ENCODE measurements at regions not wholly inside any gene's neighbourhood (a gene's known extent, or its start where the extent isn't known, plus 50 kb on each side); places are given as distances from the start of the nearest gene placed in this dataset.

DNA sequence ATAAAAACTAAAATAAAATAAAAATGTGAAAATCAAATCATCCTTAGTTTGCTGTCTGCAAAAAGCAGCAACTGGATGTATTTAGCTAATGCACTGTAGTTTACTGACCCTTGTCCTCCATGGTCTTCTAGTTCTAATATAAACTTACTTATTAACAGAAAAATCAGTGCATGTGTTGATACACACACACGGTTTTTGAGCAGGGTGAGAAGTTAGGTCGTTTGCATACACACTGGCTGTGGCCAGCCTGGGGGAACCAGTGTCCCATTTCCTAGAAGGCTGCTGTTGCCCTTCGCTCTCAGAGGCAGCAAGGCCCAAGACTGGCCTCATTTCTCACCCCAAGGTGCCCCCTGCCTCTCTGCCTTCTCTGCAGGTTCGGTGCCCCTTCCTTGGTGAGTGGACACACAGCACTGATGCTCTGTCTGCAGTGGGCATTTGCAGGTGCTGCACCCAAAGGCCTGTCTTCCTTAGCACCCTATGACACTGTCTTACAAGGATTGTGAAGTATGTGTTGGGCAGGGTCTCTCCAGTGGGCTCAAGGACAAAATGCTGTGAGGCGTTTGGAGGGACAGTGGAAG lies 168.5 kb downstream of the SCP2D1 start:
- ChIA-PET POLR2A (no interaction called here), CTCF (no interaction called here)
- WGBS (ENCODE audit: low lambda C conversion rate): 13% methylated on average over 5 of the region's 5 CpGs
- DNase-seq: no peak
- H3K27me3 ChIP-seq (ENCODE audit: insufficient read depth): no peaks in the 10 kb centered on the region
- H2AFZ ChIP-seq (ENCODE audit: low read depth): no peak overlapping the region
- no peaks in the 10 kb centered on the region for H3K79me2 ChIP-seq (ENCODE audit: insufficient read depth)
- H3K9me3 ChIP-seq: no peaks in the 10 kb centered on the region
- H3K4me3 ChIP-seq (ENCODE audit: low read depth in 2 of 2, low read length in 1 of 2): no peak overlapping the region
- H3K9me2 ChIP-seq: no peaks in the 10 kb centered on the region
- peaks cover 0 to 2% of the 10 kb centered on the region in 2 experiments; a peak in 1 of 4 replicates for H3K4me1 ChIP-seq (ENCODE audit: control insufficient read depth in 1 of 2, insufficient read depth in 2 of 2, low read depth in 1 of 2, low read length in 1 of 2)
- no peak overlapping the region for H3K27ac ChIP-seq (ENCODE audit: low read depth in 2 of 2, low read length in 1 of 2)
- no peak overlapping the region for H3K9ac ChIP-seq
- H3K4me2 ChIP-seq: no peak overlapping the region
- no peaks in the 10 kb centered on the region for H3K36me3 ChIP-seq (replicated peaks in 1 of 2; ENCODE audit: control insufficient read depth in 1 of 2, insufficient read depth in 2 of 2, low read length in 1 of 2)
- H3F3A ChIP-seq (replicated peaks; ENCODE audit: insufficient read depth): no peaks in the 10 kb centered on the region
- no peaks in the 10 kb centered on the region for H4K20me1 ChIP-seq (ENCODE audit: insufficient read depth)
- TF ChIP-seq RCOR1 (IDR thresholded peaks at IDR 0.05; ENCODE audit: low read length) (no peak), MEF2A (IDR thresholded peaks at IDR 0.05; ENCODE audit: borderline replicate concordance, low read depth) (no peak), CTCF (IDR thresholded peaks at IDR 0.05) (no peak), SIN3A (IDR thresholded peaks at IDR 0.05; ENCODE audit: borderline replicate concordance, low read depth, low read length) (no peak), CHD2 (IDR thresholded peaks at IDR 0.05; ENCODE audit: low read length, partially characterized antibody) (no peak), GATA2 (CRISPR knock-in tag; IDR thresholded peaks at IDR 0.05) (no peak), MXI1 (IDR thresholded peaks at IDR 0.05; ENCODE audit: low read depth, low read length) (no peak), RAD21 (IDR thresholded peaks at IDR 0.05; ENCODE audit: low read length) (no peak), TEAD4 (IDR thresholded peaks at IDR 0.05; ENCODE audit: borderline replicate concordance, insufficient read depth) (no peak), NFIC (IDR thresholded peaks at IDR 0.05; ENCODE audit: borderline replicate concordance) (no peak), USF2 (IDR thresholded peaks at IDR 0.05; ENCODE audit: borderline replicate concordance, low read depth, low read length) (no peak), EP300 (IDR thresholded peaks at IDR 0.05; ENCODE audit: borderline replicate concordance in 1 of 2, low read depth in 1 of 2, low read length in 1 of 2) (no peak), EZH2phosphoT487 (IDR thresholded peaks at IDR 0.05; ENCODE audit: borderline replicate concordance, low read depth) (no peak), NRF1 (IDR thresholded peaks at IDR 0.05; ENCODE audit: low read depth, low read length) (no peak), TCF12 (IDR thresholded peaks at IDR 0.05) (no peak)
- TF ChIP-seq, protein P1, sequence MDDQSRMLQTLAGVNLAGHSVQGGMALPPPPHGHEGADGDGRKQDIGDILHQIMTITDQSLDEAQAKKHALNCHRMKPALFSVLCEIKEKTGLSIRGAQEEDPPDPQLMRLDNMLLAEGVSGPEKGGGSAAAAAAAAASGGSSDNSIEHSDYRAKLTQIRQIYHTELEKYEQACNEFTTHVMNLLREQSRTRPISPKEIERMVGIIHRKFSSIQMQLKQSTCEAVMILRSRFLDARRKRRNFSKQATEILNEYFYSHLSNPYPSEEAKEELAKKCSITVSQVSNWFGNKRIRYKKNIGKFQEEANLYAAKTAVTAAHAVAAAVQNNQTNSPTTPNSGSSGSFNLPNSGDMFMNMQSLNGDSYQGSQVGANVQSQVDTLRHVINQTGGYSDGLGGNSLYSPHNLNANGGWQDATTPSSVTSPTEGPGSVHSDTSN (IDR thresholded peaks at IDR 0.05): no peak
- TF ChIP-seq, protein P2, sequence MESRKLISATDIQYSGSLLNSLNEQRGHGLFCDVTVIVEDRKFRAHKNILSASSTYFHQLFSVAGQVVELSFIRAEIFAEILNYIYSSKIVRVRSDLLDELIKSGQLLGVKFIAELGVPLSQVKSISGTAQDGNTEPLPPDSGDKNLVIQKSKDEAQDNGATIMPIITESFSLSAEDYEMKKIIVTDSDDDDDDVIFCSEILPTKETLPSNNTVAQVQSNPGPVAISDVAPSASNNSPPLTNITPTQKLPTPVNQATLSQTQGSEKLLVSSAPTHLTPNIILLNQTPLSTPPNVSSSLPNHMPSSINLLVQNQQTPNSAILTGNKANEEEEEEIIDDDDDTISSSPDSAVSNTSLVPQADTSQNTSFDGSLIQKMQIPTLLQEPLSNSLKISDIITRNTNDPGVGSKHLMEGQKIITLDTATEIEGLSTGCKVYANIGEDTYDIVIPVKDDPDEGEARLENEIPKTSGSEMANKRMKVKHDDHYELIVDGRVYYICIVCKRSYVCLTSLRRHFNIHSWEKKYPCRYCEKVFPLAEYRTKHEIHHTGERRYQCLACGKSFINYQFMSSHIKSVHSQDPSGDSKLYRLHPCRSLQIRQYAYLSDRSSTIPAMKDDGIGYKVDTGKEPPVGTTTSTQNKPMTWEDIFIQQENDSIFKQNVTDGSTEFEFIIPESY (IDR thresholded peaks at IDR 0.05; ENCODE audit: borderline replicate concordance, low read depth): no peak
- TF ChIP-seq, protein P3, sequence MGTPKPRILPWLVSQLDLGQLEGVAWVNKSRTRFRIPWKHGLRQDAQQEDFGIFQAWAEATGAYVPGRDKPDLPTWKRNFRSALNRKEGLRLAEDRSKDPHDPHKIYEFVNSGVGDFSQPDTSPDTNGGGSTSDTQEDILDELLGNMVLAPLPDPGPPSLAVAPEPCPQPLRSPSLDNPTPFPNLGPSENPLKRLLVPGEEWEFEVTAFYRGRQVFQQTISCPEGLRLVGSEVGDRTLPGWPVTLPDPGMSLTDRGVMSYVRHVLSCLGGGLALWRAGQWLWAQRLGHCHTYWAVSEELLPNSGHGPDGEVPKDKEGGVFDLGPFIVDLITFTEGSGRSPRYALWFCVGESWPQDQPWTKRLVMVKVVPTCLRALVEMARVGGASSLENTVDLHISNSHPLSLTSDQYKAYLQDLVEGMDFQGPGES (IDR thresholded peaks at IDR 0.05; ENCODE audit: low read depth, low read length): no peak
